ENCODE measurements at regions not wholly inside any gene's neighbourhood (a gene's known extent, or its start where the extent isn't known, plus 50 kb on each side); places are given as distances from the start of the nearest gene placed in this dataset.

DNA sequence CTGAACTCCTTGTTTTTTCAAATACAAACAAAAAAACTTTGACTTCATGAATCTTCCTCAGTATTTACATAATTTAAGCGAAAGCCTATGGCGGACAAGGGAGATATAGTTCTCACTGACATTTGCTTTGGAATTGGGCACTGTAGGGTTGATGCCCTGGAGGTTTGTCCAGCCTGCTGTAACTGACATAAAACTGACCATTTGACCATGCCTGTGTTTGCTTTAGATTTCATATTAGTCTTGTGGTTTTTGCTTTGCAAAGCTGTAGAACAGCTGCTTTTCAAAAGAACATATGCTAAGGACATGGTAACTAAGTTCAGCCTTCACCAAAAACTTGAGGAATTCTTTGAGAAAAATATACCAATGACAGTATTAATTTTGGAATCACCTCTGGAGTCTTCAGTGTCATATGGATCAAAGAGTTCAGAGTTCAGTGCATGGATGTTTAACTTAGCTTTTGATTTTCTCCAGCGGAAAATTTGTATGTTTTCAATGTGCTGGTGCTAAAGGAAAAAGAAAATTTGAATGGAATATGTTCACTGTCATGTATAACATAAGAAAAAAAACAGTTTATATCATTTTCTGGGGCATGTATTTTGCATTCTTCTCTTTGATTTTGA is 1013.1 kb downstream of the NR2F1-AS1 start:
- Histone ChIP-seq H3K36me3 (ENCODE audit: control insufficient read depth, insufficient read depth, low read length) (no peaks in the 10 kb centered on the region), H2AFZ (ENCODE audit: low read length) (no peak overlapping the region), H3K27me3 (ENCODE audit: control insufficient read depth, insufficient read depth, low read length) (no peaks in the 10 kb centered on the region), H3K9ac (ENCODE audit: insufficient read depth, low read length) (no peak overlapping the region), H3K27ac (ENCODE audit: insufficient read depth, low read length) (no peak overlapping the region), H3K9me3 (ENCODE audit: control insufficient read depth, insufficient read depth, low read depth, low read length) (no peaks in the 10 kb centered on the region), H3K4me1 (ENCODE audit: control insufficient read depth, extremely low read depth, insufficient read depth, low read length) (no peaks in the 10 kb centered on the region), H4K20me1 (ENCODE audit: control insufficient read depth, extremely low read depth, insufficient read depth, low read length) (no peaks in the 10 kb centered on the region), H3K4me3 (replicated peaks in 1 of 4; ENCODE audit: control extremely low read depth in 1 of 4, insufficient read depth in 1 of 4, low read depth in 3 of 4, low read length in 4 of 4) (no peak overlapping the region), H3K4me2 (ENCODE audit: extremely low read depth, insufficient read depth, low read length) (no peak overlapping the region), H3K79me2 (ENCODE audit: control insufficient read depth, insufficient read depth, low read length) (no peaks in the 10 kb centered on the region)
- TF ChIP-seq EZH2 (IDR thresholded peaks at IDR 0.05; ENCODE audit: low read length, missing control alignments) = no peak
- TF ChIP-seq CTCF (conservative IDR thresholded peaks at IDR 0.05 in 1 of 2, IDR thresholded peaks at IDR 0.05 in 1 of 2; ENCODE audit: low read depth in 1 of 2, low read length in 2 of 2) = no peak
- DNase-seq (ENCODE audit: low read depth in 2 of 2) = no peak

DNA sequence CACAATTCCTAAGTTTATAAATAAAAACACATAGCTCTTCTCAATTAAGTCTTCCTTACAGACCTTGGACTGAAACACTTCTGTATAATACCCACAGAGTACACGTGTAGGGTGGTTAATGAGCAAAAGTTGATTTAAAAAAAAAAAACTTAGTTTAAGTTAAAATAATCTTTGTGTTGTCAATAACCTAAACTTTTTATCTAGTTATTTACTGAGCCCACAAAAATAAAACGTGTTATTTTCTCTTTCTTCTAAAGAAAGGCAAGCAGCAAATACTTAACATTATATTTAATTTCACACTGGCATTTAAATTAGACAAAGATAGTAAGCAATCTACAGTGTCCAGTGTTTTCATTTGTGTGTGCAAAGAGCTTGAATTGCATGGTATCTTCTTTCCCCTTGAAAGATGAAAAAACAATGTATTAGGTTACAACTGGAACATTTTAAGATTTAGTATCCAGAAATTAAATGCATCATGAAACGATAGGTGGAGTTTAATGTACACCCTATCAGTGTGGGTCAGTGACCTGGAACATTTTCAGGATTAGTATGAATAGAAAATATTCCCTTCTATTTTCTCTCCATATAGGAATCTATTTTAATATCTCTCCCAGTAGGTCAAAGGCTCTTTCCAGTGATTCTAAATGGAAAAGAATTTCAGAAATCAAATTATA is 1014.8 kb downstream of the NR2F1-AS1 start:
- Histone ChIP-seq H3K27ac (ENCODE audit: insufficient read depth, low read length) (no peak overlapping the region), H3K9ac (ENCODE audit: insufficient read depth, low read length) (no peak overlapping the region), H3K9me3 (ENCODE audit: control insufficient read depth, insufficient read depth, low read depth, low read length) (no peaks in the 10 kb centered on the region), H2AFZ (ENCODE audit: low read length) (no peak overlapping the region), H3K4me2 (ENCODE audit: extremely low read depth, insufficient read depth, low read length) (no peak overlapping the region), H4K20me1 (ENCODE audit: control insufficient read depth, extremely low read depth, insufficient read depth, low read length) (no peaks in the 10 kb centered on the region), H3K79me2 (ENCODE audit: control insufficient read depth, insufficient read depth, low read length) (no peaks in the 10 kb centered on the region), H3K4me1 (ENCODE audit: control insufficient read depth, extremely low read depth, insufficient read depth, low read length) (no peaks in the 10 kb centered on the region), H3K27me3 (ENCODE audit: control insufficient read depth, insufficient read depth, low read length) (no peaks in the 10 kb centered on the region), H3K36me3 (ENCODE audit: control insufficient read depth, insufficient read depth, low read length) (no peaks in the 10 kb centered on the region), H3K4me3 (replicated peaks in 1 of 4; ENCODE audit: control extremely low read depth in 1 of 4, insufficient read depth in 1 of 4, low read depth in 3 of 4, low read length in 4 of 4) (no peak overlapping the region)
- DNase-seq (ENCODE audit: low read depth in 2 of 2) = no peak
- TF ChIP-seq CTCF (conservative IDR thresholded peaks at IDR 0.05 in 1 of 2, IDR thresholded peaks at IDR 0.05 in 1 of 2; ENCODE audit: low read depth in 1 of 2, low read length in 2 of 2) (no peak), EZH2 (IDR thresholded peaks at IDR 0.05; ENCODE audit: low read length, missing control alignments) (no peak)

GRCh38 chr5:92565673-92566072 is 1015.3 kb downstream of the NR2F1-AS1 start:
- H3K27me3 ChIP-seq (ENCODE audit: control insufficient read depth, insufficient read depth, low read length) = no peaks in the 10 kb centered on the region
- H3K4me1 ChIP-seq (ENCODE audit: control insufficient read depth, extremely low read depth, insufficient read depth, low read length) = peaks cover 2% of the 10 kb centered on the region
- no peak overlapping the region for H3K27ac ChIP-seq (ENCODE audit: insufficient read depth, low read length)
- H3K9me3 ChIP-seq (ENCODE audit: control insufficient read depth, insufficient read depth, low read depth, low read length) = no peaks in the 10 kb centered on the region
- no peak overlapping the region for H3K4me2 ChIP-seq (ENCODE audit: extremely low read depth, insufficient read depth, low read length)
- TF ChIP-seq CTCF (conservative IDR thresholded peaks at IDR 0.05 in 1 of 2, IDR thresholded peaks at IDR 0.05 in 1 of 2; ENCODE audit: low read depth in 1 of 2, low read length in 2 of 2) (no peak), EZH2 (IDR thresholded peaks at IDR 0.05; ENCODE audit: low read length, missing control alignments) (no peak)
- H3K79me2 ChIP-seq (ENCODE audit: control insufficient read depth, insufficient read depth, low read length) = no peaks in the 10 kb centered on the region
- no peaks in the 10 kb centered on the region for H4K20me1 ChIP-seq (ENCODE audit: control insufficient read depth, extremely low read depth, insufficient read depth, low read length)
- no peak overlapping the region for H3K9ac ChIP-seq (ENCODE audit: insufficient read depth, low read length)
- H2AFZ ChIP-seq (ENCODE audit: low read length) = no peak overlapping the region
- H3K36me3 ChIP-seq (ENCODE audit: control insufficient read depth, insufficient read depth, low read length) = no peaks in the 10 kb centered on the region
- DNase-seq (ENCODE audit: low read depth in 2 of 2) = no peak
- H3K4me3 ChIP-seq (replicated peaks in 1 of 4; ENCODE audit: control extremely low read depth in 1 of 4, insufficient read depth in 1 of 4, low read depth in 3 of 4, low read length in 4 of 4) = no peak overlapping the region

All from fibroblast of lung (primary cell).